ENCODE measurements at regions not wholly inside any gene's neighbourhood (a gene's known extent, or its start where the extent isn't known, plus 50 kb on each side); places are given as distances from the start of the nearest gene placed in this dataset.

DNA sequence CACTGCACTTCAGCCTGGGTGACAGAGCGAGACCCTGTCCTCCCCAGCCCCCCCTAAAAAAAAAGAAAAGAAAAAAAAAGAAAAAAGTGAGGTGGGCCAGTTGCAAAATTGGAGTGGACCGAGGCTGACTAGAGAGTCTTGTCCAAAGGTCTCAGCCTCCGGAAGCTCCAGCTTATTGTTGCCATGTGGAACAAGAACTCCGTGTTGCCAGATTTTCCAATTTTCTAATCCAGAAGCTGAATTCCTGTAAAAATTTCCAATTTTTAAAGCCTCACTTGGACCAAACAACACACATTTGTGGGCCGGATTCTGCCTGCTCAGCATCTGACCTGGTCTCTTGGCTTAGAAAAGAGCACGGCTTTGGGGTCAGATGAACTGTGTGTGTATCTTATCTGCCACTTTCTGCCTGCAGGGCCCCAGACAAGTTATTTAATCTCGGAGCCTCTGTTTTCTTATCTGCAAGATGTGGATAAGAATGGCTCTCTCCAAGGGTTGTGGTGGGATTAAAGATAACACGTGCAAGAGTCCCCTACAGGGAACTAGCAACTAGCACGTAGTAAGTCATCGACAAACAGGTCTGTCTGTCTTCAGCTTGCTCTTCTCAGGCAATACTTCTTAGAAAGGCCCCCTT is 73.7 kb upstream of the TLE3 start:
- DNase-seq (ENCODE audit: low read depth in 1 of 2, low spot score in 1 of 2), result no peak

DNA sequence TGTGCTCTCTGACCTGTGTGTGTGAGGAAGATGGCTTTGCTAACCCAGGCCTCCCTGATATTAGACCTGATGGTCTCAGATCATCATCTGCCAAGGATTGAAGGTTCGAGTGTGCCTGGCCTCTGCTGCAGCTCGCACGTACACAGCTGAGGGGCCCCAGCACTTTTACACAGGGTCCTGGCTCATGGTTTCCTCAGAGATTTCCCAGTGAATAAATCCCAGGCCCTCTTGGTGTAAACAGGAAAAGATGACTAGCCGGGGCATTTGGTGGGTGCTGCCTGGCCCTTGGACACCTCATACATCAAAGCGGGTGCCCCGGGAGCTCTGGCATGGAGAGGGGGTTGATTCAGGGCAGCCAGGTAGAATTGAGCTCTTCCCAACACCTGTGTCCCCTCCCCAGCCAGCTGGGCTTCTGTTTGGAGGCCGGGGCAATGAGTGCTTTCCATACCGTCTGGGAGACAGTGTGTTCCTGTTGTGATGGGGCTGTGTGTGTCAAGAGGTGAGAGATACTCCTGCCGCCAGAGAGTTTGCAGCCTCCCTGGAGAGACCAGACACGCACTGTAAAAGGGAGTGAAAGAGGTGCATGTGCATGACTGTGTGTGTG is 72.5 kb upstream of the TLE3 start:
- DNase-seq (ENCODE audit: low read depth in 1 of 2, low spot score in 1 of 2), result no peak

- DNase-seq (ENCODE audit: low read depth in 1 of 2, low spot score in 1 of 2), result no peak
Observed at GRCh38 chr15:70169147-70169546, 71.4 kb upstream of the TLE3 start.

DNA sequence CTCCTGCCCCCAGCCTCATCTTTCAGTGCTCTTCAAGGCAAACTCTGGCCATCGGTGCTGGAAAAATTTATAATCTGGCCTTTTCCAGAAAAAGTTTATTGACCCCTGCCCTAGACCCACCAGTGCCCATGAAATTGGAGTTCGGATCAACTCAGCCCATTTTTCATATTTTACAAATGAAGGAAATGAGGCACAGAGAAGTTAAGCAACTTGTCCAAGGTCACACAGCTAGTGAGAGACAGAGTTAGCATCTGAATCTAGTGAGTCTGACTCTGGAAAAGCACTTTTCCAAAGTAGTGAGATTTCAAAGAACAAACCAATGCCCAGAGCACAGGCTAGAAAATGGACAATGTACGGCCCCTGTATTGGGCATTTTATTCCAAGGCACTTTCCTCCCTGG is 69.4 kb upstream of the TLE3 start:
- DNase-seq (ENCODE audit: low read depth in 1 of 2, low spot score in 1 of 2), result no peak

GRCh38 chr15:70166506-70167087 is 68.9 kb upstream of the TLE3 start:
- DNase-seq (ENCODE audit: low read depth in 1 of 2, low spot score in 1 of 2), result no peak

DNA sequence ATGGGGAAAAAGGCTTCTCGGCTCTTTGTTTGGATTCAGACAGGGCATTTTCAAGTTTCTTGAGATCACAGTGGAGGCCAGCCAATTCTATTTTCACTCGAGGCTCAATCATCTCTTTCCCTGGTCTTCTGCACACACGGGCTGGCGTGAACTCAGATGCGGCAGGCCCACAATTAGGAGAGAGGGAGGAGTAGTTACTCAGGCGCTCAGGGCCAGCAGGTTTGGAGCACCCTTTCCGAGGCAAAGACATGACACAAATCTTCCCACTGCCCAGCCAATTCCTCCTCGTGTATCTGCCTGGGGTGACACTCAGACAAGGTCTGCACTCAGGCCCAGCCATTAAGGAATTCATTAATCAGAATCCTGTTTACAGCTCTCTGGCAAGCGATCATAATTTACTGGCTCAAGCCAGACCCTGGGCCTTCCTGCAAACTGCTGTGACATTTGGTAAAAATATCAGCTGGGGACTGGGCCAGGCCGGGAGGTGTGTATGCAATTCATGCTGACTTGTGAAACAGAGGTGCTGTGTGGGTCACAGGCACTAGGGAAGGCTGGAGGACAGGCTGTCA is 68.1 kb upstream of the TLE3 start:
- DNase-seq (ENCODE audit: low read depth in 1 of 2, low spot score in 1 of 2), result no peak

GRCh38 chr15:70164910-70165715 is 67.4 kb upstream of the TLE3 start:
- DNase-seq (ENCODE audit: low read depth in 1 of 2, low spot score in 1 of 2), result no peak

GRCh38 chr15:70164156-70164900 is 66.6 kb upstream of the TLE3 start:
- no peak for DNase-seq (ENCODE audit: low read depth in 1 of 2, low spot score in 1 of 2)

GRCh38 chr15:70160803-70161565 is 63.3 kb upstream of the TLE3 start:
- DNase-seq (ENCODE audit: low read depth in 1 of 2, low spot score in 1 of 2), result no peak

GRCh38 chr15:70160267-70160666 is 62.5 kb upstream of the TLE3 start:
- DNase-seq (ENCODE audit: low read depth in 1 of 2, low spot score in 1 of 2), result no peak

GRCh38 chr15:70159713-70160009 is 61.9 kb upstream of the TLE3 start:
- no peak for DNase-seq (ENCODE audit: low read depth in 1 of 2, low spot score in 1 of 2)

GRCh38 chr15:70159001-70159712 is 61.4 kb upstream of the TLE3 start:
- DNase-seq (ENCODE audit: low read depth in 1 of 2, low spot score in 1 of 2), result no peak

DNA sequence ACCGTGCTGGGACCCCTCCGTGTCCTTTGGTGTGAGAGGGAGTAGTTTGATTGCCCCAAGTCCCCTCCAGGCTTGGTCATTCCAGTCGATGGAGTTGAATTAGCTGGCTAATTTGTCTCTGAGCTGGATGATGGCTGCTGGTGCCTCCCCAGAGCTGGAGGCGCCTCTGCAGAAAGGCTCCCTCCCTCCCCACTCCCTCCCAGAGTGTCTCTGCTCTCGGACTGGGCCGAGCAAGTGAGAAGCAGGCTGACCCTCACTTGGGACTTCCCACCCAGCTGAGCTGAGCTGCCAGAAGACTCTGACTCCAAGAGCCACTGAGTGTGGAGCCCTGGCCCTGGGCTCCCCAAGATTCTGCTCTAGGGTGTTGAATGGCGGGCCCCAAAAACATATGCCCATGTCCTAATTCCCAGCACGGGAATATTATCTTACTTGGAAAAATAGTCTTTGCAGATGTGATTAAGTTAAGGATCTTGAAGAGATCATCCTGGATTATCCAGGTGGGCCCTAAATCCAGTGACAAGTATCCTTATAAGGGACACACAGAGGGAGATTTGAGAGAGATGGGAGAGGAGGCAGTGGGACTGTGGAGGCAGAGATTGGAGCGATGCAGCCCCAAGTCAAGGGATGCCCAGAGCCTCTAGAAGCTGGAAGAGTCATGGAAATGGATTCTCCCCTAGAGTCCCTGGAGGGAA is 60.7 kb upstream of the TLE3 start:
- DNase-seq (ENCODE audit: low read depth in 1 of 2, low spot score in 1 of 2), result no peak

DNA sequence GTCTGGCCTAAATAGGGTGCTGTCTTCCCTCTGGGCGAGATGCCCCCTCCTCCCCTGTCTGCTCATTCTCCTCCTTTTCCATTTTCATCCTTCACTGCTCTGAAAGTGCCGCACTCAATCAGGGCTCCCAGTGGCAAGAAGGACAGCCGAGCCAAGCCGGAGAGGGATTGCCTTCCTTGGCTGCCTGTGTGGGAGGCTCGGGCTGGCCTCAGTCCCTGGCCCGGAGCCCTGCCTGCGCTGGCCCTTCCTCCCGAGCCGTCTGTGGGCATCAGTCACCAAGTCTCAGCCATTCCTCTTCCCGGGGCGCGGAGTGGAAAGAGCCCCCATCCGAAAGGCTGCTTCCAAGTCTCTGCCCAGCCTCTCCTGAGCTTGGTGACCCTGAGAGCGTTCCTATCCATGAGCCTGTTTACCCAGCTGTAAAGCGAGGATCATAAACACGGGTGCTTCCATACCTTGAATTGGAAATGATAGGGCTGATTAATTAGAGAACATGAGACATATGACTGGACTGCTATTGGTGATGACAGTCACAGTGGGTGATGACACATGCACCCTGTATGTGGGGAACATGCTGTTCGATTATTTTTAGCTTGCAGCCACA is 59.1 kb upstream of the TLE3 start:
- no peak for DNase-seq (ENCODE audit: low read depth in 1 of 2, low spot score in 1 of 2)

DNA sequence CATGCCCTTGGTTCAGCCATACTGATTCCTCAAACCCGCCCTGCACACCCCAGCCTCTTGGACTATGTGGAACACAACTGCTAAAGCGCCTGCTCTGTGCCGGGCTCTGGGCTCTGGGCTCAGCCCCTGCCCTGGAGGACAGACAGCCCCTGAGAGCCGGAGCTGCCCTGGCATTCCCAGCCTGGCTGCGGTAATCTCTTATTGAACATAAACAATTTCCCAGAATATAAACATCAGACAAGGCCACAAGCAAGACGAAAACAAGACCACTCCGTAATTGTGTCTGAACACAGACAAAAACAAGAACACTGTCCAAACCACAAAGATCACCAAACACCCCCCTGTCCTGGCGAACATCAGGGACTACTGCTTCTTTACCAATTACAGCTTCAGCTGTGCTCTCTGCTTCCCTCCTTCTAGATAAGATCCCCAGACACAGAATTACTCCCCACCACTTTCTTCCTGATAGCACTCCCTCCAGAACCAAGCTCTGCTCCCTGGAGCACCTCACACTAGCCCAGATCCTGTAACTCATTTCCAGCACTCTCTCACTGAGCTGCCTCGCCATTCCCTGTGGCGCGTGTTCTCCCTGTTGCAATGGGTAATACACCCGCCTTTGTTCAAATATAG is 57.1 kb upstream of the TLE3 start:
- DNase-seq (ENCODE audit: low read depth in 1 of 2, low spot score in 1 of 2), result no peak

GRCh38 chr15:70153921-70154717 is 56.4 kb upstream of the TLE3 start:
- no peak for DNase-seq (ENCODE audit: low read depth in 1 of 2, low spot score in 1 of 2)

- no peak for DNase-seq (ENCODE audit: low read depth in 1 of 2, low spot score in 1 of 2)
Observed at GRCh38 chr15:70152070-70152480, 54.4 kb upstream of the TLE3 start.

GRCh38 chr15:70151462-70151861 is 53.7 kb upstream of the TLE3 start:
- DNase-seq (ENCODE audit: low read depth in 1 of 2, low spot score in 1 of 2), result no peak
